HG03342 (cell line): ENCODE measurements at regions not wholly inside any gene's neighbourhood (a gene's known extent, or its start where the extent isn't known, plus 50 kb on each side); places are given as distances from the start of the nearest gene placed in this dataset.
"Not testable (repeated sequence)": the region's sequence is repeated elsewhere in the genome, so short reads cannot be mapped to it uniquely, and the experiment has no call there.

ENCODE experiments used
- ATAC-seq: cut with Tn5 transposase; IDR thresholded peaks from one replicate; pipeline ENCODE4 v1.9.1; 2021; ENCODE audit warnings: mild to moderate bottlenecking, moderate library complexity; ENCODE audit not compliant: unreplicated experiment

DNA sequence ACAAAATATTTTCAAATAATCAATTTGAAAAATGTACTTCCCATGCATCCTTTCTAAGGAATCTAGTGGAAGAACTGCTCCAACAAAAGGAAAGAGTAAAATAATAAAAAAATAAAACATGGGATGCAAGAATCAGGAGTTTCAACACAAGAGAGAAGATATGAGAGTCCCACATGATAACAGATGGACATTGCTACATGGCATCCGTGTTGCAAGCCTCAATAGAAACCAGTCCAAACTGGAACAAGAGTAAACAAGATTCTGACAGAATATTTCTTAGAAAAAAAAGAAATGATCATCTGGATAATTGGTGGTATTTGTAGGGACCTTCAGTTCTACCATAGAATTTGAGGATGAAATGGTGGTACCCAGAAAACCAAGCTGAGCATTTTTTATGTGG lies 186.8 kb downstream of the FRK start:
- no peak for ATAC-seq

DNA sequence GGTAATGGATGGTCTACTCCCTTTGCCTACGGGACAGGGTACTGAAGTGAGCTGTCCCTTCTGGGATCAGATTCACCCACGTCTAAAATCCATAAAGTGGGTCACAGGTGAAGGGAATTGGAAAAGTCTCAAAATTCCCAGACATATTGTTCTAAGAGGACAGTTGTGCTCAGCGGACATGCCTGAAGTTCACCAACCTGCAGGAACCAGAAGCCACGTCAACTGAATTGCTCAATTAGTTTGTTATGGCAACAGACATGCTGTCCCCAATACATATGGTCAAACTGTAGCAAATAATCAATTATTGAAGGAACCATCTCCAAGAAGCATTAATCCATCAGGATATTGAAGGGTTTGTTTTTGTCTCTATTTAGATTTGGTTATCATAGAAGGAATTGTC lies 190.2 kb downstream of the FRK start:
- no peak for ATAC-seq

GRCh38 chr6:115865914-115866313 lies 194.8 kb downstream of the FRK start:
- no peak for ATAC-seq

DNA sequence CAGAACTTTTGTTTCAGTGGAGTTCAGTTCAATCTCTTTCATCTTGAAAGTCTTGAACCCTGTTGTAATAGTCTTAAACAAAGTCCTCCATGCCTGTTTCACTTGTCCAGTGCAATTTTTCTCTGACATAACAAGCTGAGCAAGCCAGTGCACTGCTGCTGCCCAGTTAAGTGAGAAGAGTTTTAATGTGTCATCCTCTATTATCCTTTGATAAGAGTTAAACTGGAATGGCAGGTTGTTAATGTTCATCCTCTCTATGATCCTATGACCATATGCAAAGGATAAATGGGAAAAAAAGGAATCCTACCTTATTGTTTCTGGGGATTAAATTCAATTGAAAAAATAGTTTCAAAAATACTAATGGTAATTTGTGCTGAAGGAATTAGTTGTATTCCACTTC lies 197.5 kb downstream of the FRK start:
- ATAC-seq = no peak

DNA sequence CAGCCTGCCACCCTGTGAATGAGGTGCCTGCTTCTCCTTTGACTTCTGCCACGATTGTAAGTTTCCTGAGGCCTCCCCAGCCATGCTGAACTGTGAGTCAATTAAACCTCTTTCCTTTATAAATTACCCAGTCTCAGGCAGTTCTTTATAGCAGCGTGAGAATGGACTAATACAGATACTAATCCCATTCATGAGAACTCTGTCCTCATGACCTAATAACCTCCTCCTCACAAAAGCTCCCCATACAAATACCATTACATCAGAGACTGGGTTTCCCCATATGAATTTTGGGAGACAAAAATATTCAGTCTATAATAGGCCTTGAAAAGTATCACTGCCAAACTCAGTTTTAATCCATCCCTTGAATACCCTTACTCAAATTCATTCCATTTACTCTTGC lies 199.0 kb downstream of the FRK start:
- not testable (repeated sequence) for ATAC-seq

DNA sequence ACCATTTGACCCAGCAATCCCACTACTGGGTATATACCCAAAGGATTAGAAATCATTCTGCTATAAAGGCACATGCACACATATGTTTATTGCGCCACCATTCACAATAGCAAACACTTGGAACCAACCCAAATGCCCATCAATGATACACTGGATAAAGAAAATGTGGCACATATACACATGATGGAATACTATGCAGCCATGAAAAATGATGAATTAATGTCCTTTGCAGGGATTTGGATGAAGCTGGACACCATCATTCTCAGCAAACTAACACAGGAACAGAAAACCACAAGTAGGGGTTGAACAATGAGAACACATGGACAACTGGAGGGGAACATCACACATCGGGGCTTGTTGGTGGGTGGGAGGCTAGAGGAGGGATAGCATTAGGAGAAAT lies 201.1 kb downstream of the FRK start:
- ATAC-seq = not testable (repeated sequence)

DNA sequence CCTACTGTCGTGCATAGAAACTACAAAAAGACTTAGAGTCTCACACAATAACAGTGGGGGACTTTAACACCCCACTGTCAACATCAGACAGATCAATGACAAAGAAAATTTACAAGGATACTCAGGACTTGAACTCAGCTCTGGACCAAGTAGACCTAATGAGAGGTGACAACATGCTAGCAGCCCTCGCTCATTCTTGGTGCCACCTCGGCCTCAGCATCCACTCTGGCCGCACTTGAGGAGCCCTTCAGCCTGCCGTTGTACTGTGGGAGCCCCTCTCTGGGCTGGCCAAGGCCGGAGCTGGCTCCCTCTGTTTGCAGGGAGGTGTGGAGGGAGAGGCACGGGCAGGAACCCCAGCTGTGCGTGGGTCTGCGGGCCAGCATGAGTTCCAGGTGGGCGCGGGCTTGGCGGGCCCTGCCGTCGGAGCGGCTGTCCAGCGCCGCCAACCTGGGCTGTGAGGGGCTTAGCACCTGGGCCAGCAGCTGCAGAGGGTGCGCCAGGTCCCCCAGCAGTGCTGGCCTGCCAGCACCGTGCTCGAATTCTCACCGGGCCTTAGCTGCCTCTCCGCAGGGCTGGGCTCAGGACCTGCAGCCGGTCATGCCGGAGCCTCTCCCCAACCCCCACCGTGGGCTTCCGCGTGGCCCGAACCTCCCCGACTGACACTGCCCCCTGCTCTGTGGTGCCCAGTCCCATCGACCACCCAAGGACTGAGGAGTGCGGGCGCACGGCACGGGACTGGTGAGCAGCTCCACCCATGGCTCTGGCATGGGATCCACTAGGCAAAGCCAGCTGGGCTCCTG lies 205.6 kb downstream of the FRK start:
- ATAC-seq = no peak

DNA sequence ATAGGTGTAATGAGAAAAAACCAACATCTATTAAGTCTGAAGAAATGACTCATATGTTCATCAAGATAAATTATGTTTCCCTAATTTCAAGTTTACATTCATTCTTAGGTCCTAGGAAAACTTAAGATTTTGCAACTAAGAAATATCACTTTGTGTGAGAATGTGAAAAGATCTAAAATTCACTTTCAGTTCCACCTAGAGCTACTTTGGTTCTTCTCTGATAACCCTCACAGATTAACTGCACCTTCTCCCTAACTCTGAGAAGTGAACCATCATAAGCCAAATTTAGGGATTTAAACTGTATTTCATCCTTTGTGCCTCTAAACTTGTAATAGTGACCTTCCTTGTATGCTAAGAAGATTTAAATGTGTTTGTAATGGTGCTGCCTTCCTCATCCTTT lies 213.0 kb downstream of the FRK start:
- no peak for ATAC-seq

GRCh38 chr6:115843945-115844344 lies 216.7 kb downstream of the FRK start:
- ATAC-seq = no peak

- ATAC-seq = no peak
These were observed 218.4 kb downstream of the FRK start for GRCh38 chr6:115842338-115842737.

DNA sequence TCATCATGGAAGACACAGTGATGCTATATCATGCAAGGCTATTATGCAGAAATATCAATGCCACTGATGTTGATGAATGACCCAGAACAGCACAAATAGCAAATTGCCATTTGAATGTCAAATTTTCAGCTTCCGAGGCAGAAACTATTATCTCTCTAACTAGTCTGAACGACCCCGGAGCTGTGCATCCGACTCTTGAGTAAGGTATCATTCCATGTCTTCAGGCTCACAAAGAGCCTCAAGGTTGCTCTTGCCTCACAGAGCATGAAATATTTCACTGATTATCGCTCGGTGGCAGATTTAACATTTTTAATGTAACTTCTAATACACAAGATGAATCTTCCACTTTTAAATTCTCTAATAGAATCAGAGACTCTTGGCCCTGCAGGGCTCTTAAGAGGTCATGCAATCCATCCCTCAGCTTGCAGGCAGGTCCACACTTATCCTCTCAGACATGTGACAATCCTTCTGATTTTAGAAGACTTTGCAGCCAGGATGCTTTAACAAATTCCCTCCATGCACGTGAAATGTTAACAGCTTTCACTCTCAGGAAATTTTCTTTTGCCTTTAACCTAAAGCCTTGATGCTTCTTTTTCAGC lies 221.0 kb downstream of the FRK start:
- ATAC-seq = no peak

GRCh38 chr6:115838763-115839401 lies 221.8 kb downstream of the FRK start:
- ATAC-seq = peak; percentile 96

GRCh38 chr6:115838216-115838615 lies 222.5 kb downstream of the FRK start:
- no peak for ATAC-seq

GRCh38 chr6:115836374-115836773 lies 224.3 kb downstream of the FRK start:
- not testable (repeated sequence) for ATAC-seq

DNA sequence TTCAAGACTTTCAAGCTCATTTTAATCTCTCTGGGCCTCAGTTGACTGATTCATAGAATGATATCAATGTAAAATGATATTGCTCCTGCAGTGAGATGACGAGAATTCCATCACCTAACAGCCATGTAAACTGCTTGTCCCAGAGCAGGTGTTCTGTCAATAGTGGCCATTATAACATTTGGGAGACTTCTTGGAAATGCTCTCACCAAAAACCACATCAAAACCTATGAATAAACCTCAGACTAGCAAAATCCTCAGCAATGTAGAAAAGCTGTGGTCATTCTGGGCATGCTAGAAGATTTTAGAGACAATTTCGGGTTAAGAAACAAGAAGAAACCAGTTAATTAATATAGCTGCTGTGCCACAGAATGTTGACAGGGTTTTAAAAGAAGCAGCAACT lies 225.4 kb downstream of the FRK start:
- no peak for ATAC-seq

GRCh38 chr6:115834542-115834941 lies 226.1 kb downstream of the FRK start:
- not testable (repeated sequence) for ATAC-seq

GRCh38 chr6:115832786-115833185 lies 227.9 kb downstream of the FRK start:
- no peak for ATAC-seq

DNA sequence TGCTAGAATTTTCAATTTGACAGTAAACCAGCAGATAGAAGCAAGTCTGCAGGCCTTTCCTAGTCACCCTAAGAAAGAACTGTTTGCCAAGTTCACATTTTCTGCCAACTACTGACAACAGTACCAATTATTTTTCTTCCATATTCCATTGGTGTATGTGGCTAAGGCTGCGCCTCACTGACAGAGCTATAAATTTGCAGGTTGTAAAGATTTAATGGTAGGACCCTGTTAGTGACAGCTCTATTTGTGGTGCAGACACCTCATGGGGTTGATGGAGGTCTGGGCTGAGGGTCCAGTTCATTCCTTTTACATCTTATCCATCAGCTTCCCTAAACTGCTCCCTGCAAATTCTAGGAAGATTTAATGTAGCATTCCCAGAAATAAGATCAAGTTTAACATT lies 228.5 kb downstream of the FRK start:
- no peak for ATAC-seq

DNA sequence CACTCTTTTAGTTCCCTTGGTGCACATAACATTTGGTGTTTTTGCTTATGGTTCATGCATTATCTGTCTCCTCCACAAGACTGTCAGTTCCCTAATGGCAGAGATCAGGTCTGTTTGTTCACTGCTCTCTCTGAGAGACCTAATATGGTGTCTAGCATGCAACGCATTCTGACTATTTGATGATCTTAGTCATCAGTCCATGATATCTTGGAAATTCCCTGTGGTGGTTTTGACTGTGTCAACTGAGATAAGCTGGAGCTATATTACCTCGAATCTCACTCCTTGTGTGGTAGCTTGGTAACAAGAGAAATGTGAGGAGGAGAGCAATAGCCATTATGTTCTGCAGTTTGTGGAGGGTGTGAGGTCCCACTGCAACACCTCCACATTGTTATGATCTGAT lies 229.8 kb downstream of the FRK start:
- ATAC-seq = peak; percentile 50

GRCh38 chr6:115821798-115822197 lies 238.9 kb downstream of the FRK start:
- no peak for ATAC-seq

DNA sequence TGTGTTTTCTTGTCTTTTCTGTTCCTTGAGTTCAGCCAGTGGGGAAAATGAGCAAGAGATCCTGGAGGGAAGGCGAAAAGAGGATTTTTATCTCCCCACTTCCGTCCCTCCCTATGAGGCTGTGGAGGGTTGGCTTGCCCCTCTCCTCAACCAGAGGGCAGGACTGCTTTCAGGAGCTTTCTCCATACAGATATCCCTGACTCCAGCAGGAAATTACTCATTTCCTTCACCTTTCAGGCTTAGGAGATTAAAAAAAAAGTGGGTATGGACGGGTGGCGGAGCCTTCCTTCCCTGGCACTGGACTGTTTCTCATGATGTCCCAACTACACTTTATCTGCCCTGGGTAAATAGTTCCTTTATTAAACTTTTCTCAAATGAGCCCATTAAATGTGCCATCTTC lies 241.2 kb downstream of the FRK start:
- no peak for ATAC-seq

DNA sequence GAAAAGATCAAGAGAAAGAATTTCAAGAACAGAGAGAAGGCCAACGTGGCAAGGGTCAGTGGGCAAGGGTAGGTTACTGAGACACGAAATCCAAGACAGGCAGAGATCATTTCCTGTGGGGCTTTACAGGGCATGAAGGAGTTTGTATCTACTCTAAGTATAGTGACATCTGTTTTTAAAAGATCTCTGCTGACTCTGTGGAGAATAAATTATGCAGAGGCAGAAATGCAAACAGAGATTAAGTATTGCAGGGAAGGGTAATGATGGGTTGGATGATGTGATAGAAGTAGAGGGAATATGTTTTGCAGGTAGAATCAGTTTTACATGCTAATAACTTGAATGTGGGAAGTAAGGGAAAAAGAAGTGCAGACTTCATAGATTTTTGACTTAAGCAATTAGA lies 243.5 kb downstream of the FRK start:
- ATAC-seq = no peak
